OCI-LY3 (cell line): ENCODE measurements at regions not wholly inside any gene's neighbourhood (a gene's known extent, or its start where the extent isn't known, plus 50 kb on each side); places are given as distances from the start of the nearest gene placed in this dataset.

ENCODE experiments used
- CTCF ChIP-seq: fragments of 200-600, 300-600 bp; sonication (generic); IDR thresholded peaks from 2 replicates; pipeline ENCODE4 v1.5.1; 2014; ENCODE audit warnings: antibody characterized with exemption, low read length, low read depth
- EZH2phosphoT487 ChIP-seq: fragments of 200-600 bp; shearing (Covaris generic); IDR thresholded peaks from 2 replicates; pipeline ENCODE4 v1.6.1; 2018; ENCODE audit warnings: antibody characterized with exemption, mixed run types, low read depth

GRCh38 chr9:135304886-135305285, 174.7 kb upstream of the PPP1R26 start:
- TF ChIP-seq CTCF (no peak), EZH2phosphoT487 (no peak)
